GM21423 (cell line): ENCODE measurements at regions not wholly inside any gene's neighbourhood (a gene's known extent, or its start where the extent isn't known, plus 50 kb on each side); places are given as distances from the start of the nearest gene placed in this dataset.
"Not testable (repeated sequence)": the region's sequence is repeated elsewhere in the genome, so short reads cannot be mapped to it uniquely, and the experiment has no call there.

ENCODE experiments used
- ATAC-seq: cut with Tn5 transposase; IDR thresholded peaks from one replicate; pipeline ENCODE4 v1.9.1; 2021; ENCODE audit warnings: mild to moderate bottlenecking, moderate library complexity; ENCODE audit not compliant: unreplicated experiment

DNA sequence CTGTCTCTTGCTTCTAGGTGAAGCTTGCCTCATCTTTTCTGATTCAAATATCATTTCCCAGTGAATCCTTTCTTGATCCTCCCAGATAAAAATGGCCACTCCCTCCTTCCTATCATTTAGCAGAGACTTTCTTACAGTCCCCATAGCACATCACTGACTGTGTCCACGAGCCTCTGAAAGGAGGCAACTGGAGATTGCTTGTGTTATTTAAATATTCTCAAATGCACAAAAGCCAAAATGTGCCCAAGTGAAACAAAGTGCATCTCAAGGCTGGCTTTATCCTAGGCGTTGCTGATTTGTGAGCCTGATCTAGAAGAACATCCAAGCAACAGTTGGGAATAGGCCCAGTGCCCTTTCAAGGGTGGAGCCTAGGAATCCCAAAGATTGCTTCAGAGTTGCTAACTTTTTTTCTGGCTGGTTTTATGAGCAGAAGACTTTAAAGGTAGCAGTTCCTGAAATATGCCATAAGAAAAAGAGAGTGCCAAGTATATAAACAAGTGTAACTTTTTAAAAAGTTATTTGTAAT is 393.6 kb downstream of the CD83 start:
- ATAC-seq: no peak

DNA sequence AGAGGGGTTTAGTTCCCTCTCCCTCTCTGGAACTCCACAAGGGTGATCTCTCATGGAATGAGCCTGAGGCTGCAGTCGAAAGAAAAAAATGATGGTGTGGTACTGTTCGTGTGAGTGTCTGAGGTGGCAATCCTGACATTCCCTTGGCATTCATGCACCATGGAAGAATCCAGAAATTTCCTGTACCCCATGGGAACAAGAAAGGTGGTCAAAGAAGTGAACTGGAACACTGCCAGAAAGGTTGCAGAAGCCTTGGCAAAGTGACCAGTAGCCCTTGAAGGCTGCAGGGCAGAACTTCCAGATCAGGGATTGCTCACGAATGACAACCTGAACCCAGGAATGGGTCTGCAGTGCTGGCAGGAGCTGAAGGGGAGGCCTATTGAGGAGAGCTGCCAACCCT is 394.7 kb downstream of the CD83 start:
- ATAC-seq: no peak

DNA sequence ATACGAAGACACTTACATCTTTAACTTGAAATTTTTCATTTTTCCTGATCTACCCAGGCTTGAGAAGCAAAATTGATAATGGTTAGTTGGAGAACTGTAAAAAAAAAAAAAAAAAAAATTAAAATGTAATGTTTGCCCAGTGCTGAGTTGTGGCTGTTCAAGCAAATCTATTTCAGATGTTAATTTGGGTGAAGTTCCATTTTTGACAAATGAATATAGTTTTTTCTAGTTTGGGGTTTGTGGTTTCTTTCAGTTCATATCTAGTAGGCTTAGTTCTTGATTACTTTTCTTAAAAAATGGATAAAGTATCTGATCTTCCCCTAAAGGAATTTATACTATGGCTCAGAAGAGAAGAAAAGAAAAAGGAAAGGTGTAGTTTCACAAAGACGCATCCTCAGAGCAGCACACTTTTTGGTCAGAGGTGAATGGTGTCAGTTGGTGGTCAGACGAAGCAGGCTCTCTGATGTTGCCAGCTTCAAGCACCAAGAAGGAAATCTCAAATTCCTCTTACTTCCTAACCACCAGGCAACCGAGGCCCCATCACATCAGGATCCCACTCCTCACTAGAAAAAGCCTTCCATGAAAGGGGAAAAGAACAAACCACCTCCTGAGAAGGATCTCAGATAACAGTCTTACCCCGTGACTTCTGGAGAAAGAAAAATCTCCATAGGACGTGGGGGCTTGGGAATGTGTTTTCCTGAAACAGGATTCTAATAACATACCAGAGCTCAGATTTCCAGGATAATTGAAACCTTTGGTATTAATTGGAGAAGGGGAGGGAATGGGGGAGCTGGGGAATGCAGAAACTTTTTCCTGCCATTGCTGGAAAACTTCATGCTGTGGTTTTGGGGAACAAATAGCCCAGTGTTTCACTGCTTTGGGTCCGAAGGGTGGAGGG is 396.2 kb downstream of the CD83 start:
- ATAC-seq: no peak

DNA sequence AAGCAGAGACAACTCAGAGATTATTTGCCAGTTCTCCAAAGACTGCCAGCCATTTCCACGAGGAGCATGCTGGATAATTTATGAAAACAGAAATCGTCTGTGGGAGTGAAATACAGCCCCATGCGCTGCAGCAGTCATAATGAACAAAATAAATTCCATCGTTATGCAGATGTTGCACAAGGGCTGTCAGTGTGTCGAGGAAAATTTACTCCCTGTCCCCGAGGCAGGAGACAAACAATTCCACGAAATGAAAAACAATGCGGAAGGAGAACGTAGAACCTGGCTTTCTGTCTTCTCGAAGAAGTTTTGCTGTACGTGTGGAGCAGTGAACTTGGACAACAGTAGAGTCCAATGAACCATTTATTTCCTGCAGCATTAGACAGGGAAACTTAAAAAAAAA is 399.4 kb downstream of the CD83 start:
- no peak for ATAC-seq

DNA sequence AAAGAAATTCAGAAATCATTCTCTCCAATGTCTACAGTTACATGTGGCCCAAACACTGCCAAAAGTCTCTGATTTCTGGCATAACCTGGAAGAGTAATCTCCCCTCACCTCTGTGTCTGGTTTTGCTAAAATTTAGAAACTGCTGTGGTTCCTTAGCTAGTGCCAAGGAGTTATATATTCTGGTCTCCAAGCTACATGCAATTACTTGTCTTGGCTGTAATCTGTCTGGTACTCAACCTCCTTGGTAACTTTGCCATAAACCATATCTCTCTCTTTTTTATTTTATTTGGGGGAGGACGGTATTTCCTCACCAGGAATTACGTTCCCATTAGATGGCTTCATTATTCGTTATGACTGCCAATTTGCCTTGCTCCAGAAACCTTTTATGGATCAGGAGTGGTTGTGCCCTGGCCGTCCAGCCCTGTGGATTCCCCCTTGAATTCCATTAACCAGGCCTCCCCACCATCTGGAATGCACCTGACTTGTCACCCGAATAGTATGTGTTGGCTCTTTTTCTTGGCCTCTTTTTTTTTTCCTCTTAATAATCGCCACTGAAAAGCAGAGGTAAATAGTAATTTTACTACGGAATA is 400.0 kb downstream of the CD83 start:
- ATAC-seq: no peak

DNA sequence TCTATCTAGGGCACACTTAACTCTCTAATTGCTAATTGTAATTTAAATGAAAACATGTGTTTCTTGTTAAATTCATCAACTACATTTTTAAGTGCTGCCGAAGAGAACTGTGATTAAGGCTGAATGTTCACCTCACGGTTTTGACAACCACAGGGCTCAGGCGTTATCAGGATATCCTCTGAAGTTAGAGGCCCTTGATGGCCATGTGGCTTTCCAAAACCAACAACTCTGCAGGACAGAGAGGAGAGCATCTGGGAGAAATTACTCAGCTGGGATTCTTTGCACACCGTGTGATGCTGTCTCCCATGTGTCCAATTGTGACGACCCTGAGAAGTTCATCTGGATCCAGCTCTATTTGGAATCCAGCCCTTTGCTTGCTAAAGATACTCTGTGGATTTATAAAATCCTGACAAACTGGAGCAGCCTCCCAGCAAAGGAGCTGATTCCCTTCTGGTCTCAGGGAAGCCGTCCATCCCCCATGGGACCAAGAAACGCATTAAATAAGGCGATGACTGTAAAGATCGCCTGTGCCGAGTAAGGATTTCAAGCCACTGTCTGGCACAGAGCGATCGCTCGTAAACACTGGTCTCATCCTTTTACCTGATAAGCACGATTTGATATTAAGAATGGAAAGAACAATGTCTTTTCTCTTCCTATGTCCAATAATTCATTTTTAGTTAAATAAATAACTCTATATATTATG is 401.1 kb downstream of the CD83 start:
- ATAC-seq: no peak

DNA sequence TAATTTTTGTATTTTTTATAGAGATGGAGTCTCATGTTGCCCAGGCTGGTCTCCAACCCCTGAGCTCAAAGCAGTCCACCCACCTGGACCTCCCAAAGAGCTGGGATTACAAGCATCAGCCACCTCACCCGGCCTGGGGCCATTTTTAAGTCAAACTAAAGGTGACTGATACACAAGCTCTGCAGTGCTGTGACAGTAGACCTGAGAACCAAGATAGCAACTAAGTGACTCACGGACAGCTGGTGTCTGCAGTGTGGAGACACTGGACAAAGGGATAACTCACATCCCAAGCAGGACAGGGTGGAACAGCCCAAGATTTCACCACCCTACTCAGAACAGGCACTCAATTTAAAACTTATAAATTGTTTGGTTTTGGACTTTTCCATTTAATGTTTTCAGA is 402.5 kb downstream of the CD83 start:
- no peak for ATAC-seq

DNA sequence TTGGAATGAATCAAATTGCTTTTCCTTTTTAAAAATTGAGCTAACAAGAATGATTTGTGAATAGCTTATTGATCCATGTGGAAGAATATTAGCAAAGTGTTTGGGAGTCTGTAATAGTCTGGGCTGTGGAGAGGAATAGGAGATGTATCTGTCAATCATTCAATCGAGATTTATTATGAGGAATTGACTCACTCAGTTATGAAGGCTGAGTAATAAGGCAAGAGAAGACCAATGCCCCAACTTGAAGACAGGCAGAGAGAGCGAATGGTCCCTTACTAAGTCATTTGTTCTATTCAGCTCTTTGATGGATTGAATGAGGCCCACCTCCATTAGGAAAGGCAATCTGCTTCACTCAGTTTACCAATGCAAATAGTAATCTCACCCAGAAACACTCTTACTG is 403.0 kb downstream of the CD83 start:
- no peak for ATAC-seq

DNA sequence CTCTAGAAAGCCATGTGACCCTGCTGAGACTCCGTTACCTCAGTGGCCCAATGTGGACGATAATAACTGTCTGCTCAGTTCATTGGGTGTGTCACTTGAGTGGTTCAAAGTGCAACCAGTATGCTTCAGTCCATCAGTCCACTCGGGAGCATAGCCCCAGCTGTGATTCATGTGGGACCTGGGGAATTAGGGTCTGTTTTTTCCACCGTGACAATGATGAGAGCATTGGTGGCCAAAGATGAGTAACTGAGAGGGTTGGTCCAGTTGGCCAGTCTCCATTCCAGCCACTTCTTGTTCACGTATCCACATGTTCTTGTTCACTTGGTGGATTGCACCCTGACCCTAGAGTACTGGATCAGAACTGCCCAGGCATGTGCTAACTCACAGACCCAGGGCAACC is 403.6 kb downstream of the CD83 start:
- no peak for ATAC-seq

DNA sequence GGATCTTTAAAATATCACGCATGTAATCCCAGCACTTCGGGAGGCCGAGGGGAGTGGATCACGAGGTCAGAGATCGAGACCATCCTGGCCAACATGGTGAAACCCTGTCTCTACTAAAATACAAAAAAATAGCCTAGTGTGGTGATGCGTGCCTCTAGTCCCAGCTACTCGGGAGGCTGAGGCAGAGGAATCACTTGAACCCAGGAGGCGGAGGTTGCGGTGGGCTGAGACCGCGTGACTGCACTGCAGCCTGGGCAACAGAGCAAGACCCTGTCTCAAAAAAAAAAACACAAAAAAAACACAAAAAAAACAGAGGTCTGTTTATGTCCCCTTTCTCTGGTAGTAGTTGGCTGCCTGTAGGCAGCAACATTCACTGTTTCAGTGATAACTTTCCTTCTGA is 404.3 kb downstream of the CD83 start:
- ATAC-seq: not testable (repeated sequence)

DNA sequence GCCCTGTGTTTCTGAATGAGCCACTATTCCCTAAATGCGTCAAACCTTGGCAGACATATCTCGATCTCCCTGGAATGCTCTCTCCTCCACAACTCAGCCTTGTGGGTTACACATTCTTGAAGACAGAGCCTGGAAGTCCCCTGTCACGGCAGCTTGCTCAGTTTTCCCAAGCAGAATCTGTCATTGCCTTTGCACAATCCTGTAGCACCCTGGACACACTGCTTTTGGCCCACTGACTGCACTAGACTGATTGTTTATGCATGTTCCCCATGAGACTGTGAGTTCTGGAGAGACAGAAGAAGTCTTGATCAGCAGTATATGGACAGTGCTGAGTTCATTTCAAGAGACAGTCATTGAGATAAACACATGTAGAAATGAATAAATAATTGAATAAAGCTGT is 406.7 kb downstream of the CD83 start:
- ATAC-seq: no peak

DNA sequence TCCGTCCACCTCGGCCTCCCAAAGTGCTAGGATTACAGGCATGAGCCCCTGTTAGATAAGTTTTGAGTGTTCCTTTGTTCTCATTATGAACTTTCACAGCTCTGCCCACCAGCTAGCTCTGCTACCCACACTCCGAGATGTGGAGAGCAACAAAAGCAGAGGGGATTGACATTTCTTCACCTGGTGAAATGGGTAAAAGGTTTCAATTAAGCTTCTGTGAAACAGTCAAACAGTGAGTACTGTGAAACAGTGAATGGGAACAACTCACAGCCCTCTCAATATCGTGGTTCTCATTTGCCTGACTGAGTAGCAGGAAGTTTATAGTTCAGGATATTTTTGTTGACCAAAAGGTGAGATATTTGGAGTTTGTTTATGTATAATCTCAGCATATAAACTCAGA is 412.8 kb downstream of the CD83 start:
- no peak for ATAC-seq

DNA sequence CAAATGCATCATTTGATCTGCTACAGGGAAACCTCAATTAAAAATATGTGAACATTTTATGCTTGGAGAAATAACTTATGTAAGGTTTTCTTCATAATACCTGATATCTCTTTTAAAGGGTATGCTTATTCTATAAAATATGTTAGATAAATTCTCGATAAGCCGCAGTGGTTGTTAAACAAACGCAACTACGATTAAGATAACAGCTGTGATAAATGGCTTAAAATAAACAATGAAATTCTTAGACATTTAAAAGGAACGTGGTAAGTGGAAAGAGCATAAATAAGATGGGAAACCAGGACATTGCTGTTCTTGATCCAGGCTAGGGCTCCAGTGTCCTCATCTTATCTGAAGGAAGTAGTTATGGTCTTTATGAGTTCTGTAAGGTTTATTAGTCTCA is 415.9 kb downstream of the CD83 start:
- no peak for ATAC-seq

DNA sequence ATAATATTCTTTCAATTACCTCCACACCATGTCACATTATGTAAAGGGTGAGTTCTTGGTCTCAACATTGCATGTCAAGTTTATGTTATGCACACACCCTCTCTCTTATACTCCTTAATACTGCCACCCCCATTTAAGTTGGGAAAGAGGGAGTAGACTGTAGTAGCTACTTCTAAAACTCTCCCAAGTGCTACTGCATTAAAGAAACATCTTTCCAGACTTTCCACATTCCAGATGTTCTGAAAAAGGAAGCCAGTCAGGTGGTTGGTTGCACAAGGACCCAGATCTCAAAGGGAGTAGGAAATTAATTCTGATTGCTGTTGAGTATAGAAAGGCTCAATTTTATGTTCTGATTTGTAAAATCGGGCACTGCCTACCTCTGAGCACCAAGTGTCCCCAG is 419.5 kb downstream of the CD83 start:
- ATAC-seq: no peak

DNA sequence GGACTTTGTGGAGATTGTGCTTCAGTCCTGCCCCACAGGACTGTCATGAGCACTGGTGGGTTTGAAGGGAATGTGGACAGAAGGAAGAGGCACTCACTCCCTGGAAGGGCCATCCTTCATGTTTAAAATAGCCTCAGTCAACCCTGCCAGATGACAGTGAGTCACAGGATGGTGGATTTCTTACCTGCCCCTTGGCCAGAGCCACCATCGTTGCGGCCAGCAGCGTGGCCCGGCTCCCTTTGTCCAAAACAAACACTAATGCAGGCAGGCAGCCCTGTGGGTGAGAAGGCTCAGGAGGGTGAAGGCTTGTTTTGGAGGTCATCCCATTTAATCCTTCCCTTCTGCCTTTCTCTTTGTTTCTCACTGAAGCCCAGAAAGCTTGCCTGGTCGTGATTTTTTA is 422.7 kb downstream of the CD83 start:
- ATAC-seq: no peak

DNA sequence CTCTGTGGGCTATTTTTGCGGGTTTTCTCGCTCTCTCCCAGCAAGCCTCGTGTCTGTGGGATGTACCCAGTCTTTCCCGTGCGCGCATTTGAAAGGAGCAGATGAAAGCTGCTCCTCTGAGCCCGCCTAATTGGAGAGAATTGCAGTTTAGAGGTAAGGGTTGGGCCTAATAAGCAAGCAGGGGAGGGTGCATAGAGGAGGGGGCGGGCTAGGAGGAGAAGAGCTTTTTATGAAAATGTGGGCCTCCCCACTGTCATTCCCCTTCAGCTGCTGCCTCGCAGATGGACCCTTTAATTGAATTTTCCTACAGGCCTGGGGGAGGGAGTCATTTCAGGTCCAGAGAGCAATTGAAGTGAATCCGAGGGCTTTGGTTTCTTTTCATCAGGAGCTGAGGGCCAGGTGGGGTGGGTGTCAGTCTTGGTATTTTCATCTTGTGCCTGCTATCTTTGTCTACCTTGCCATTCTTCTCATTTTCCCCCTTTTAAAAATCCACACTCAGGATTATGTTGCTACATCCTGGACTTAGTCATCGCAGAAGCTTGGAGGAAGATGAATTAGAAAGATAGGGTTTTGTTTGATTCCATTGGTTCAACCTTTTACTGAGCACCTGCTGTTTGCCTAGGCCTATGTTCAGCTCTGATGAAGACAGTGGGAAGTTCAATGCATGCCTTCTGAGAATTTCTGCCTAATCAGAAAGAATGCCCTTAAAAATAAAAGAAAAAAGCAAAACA is 423.4 kb downstream of the CD83 start:
- ATAC-seq: no peak

DNA sequence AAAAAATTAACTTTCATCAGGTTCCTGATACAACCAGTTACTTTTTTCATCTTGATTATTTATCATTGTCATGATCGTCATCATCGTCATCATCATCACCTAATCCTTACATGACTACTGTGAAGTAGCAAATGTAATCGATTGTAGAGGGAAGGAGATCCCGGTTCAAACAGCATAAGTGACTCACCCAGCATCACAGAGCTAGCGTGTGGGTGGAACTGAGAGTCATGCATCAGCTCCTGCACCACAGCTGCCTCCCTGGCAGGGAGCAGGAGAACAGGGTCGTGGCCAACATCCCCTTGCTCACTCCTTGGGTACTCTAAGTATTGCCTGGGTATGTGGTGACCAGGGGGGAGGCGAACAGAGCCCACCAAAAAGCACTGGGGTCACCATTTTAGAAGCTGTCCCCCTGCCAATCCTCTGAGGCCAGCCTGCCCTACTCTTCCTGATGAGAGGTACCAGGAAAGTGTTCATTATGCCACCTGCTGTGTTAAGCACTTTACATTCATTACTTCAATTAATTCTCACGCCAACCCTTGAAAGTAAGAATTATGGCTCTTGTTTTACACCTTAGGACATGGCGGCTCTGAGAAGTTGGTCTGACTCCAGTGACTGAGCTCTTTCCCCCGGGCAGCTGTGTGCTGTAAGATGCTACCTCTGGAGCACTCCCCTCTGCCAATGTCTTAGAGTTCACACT is 425.2 kb downstream of the CD83 start:
- ATAC-seq: no peak

DNA sequence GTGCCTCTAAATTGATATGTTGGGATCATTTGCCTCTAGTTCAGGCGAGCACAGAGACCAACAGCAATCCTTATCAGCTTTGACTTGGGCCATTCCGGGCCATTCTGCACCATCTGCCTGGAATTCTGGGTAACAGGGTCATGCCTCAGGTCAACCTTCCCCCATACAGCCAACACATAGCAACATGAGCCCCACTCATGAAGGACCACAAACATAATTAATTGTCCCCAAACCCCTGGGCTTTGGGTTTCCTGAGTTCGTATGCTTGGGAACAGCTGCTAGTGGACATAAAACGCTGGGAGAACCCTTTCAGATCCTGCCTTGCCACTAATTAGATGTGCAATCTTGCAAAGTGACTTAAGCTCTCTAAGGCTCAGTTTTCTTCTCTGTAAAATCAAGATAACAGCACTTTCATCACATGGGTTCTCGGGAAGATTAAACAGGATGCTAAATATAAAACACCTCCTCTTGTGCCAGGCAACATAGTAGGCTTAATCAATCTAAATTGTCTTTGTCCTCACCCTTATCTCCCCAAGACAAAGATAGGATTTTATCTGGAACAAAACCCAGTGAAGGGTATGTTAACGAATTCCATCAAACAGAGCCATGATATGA is 426.5 kb downstream of the CD83 start:
- no peak for ATAC-seq

DNA sequence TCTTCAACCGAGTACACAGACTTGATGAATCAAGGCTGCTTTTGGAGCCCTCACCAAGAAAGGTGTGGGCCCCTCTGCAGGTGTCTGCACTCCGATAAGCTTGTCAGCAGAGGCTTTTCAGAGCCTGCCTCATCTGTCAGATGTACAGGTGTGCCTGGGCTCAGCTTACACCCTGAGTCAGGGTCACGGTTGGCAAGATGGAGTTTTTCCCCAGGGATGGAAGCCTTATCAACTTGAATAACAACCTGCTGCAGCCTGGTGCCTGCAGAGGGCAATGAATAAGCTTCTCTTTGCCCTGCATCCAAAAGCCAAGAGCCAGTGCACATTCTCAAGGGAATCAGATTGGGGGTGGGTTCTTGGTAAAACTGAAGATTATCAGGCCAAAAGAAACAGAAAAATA is 427.1 kb downstream of the CD83 start:
- ATAC-seq: no peak

DNA sequence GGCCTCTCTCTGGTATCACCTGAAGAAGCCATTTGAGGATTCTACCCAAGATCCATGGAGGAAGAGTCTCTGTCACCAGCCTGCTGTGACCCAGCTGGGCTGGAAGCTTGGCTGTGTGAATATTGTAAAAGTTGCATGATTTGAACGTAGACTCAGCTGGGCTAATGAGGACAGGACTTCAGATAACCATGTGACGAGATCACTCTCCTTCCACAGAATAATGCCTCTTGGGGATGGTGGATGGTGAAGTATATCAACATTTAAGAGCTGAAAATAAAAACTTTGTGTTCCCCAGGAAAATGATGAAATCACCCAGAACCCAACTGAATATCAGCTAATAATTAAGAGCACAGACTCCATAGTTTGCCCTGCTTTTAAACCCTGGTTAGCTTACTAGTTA is 427.9 kb downstream of the CD83 start:
- ATAC-seq: no peak
